Panc1 (cell line): ENCODE measurements at regions not wholly inside any gene's neighbourhood (a gene's known extent, or its start where the extent isn't known, plus 50 kb on each side); places are given as distances from the start of the nearest gene placed in this dataset.

Experiments
- ATAC-seq: fragments of 200-7000 bp; cut with Tn5 transposase; 2 replicates; pipeline ENCODE4 v1.9.1; 2020; ENCODE audit warnings: mild to moderate bottlenecking, moderate library complexity
- BruUV-seq: library from RNA; stranded (reverse); fragments of 400-500 nt; replicated peaks from 2 replicates; lab custom pipeline; 2021; lab: Mats Ljungman, UMichigan
- CTCF ChIA-PET: fragments of 300-600 bp; sonication (Branson Sonifier 250); formaldehyde crosslinking; loops from one replicate; lab custom pipeline; 2022; ENCODE audit warnings: antibody characterized with exemption; lab: Charles Lee
- POLR2A ChIA-PET: fragments of 300-600 bp; sonication (Branson Sonifier 250); formaldehyde crosslinking; loops from one replicate; lab custom pipeline; 2022; ENCODE audit warnings: antibody characterized with exemption; lab: Charles Lee
- DNase-seq: peaks from one replicate; pipeline ENCODE4 v3.0.0-alpha.2; 2010; ENCODE audit warnings: low read depth, low spot score
- H3K27ac ChIP-seq: 2 replicates; pipeline ENCODE4 v1.5.1; 2011; ENCODE audit warnings: mild to moderate bottlenecking, low read length, inconsistent platforms
- H3K27me3 ChIP-seq: fragments of 200-500 bp; sonication (Bioruptor generic); 2 replicates; pipeline ENCODE4 v1.6.0; 2014; ENCODE audit warnings: low read length, inconsistent platforms; ENCODE audit not compliant: control insufficient read depth, insufficient read depth
- H3K36me3 ChIP-seq: fragments of 200-500 bp; sonication (Bioruptor generic); 2 replicates; pipeline ENCODE4 v1.5.1; 2014; ENCODE audit warnings: inconsistent platforms, mild to moderate bottlenecking, low read length, moderate library complexity; ENCODE audit not compliant: control insufficient read depth, insufficient read depth
- H3K4me1 ChIP-seq: 2 replicates; pipeline ENCODE4 v1.5.1; 2011; ENCODE audit warnings: inconsistent platforms, mild to moderate bottlenecking, low read length, moderate library complexity; ENCODE audit not compliant: control insufficient read depth, insufficient read depth
- H3K4me3 ChIP-seq, 2 experiments: 2 replicates each; pipeline ENCODE4 v1.5.1; 2011 to 2012; ENCODE audit warnings: low read depth in 2 of 2, low read length in 2 of 2, mild to moderate bottlenecking in 2 of 2, inconsistent platforms in 1 of 2, moderate library complexity in 1 of 2
- H3K9me3 ChIP-seq: fragments of 200-500 bp; sonication (Bioruptor generic); 2 replicates; pipeline ENCODE4 v1.5.1; 2014; ENCODE audit warnings: low read depth, mild to moderate bottlenecking, inconsistent platforms, low read length, moderate library complexity; ENCODE audit not compliant: control insufficient read depth, insufficient read depth
- POLR2AphosphoS5 ChIP-seq: IDR thresholded peaks from 2 replicates; pipeline ENCODE4 v1.6.1; 2012; ENCODE audit warnings: mild to moderate bottlenecking, low read depth, low read length, moderate library complexity
- SIN3A ChIP-seq: IDR thresholded peaks from 2 replicates; pipeline ENCODE4 v1.6.1; 2012; ENCODE audit warnings: low read depth, mild to moderate bottlenecking, low read length, moderate library complexity, borderline replicate concordance; ENCODE audit not compliant: insufficient read depth
- TCF7L2 ChIP-seq: IDR thresholded peaks from 2 replicates; pipeline ENCODE4 v1.6.1; 2011; ENCODE audit warnings: mild to moderate bottlenecking, low read depth, low read length, inconsistent platforms
- in situ Hi-C: cut with HindIII; loops from 2 replicates; pipeline ENCODE4 v1.10.0; 2016; ENCODE audit warnings: low sequenced_read_pairs, low pct_unique_long_range_greater_than_20kb
- intact Hi-C: fragments of 100-400 bp; cut with micrococcal nuclease; formaldehyde crosslinking; loops from one replicate; pipeline ENCODE4 v1.10.0; 2022; ENCODE audit not compliant: unreplicated experiment
- TF ChIP-seq, protein P1 (sequence below), 2 experiments: IDR thresholded peaks; 2 replicates each; pipeline ENCODE4 v1.6.1; 2011 to 2012; ENCODE audit warnings: low read depth in 2 of 2, control low read depth in 1 of 2, low read length in 1 of 2, mild to moderate bottlenecking in 1 of 2, moderate library complexity in 1 of 2; ENCODE audit not compliant: insufficient read depth in 1 of 2
- TF ChIP-seq, protein P2 (sequence below): fragments of 450-650 bp; IDR thresholded peaks from 2 replicates; pipeline ENCODE4 v1.5.1; 2017; ENCODE audit warnings: mild to moderate bottlenecking

GRCh38 chr20:39850246-39850645, 838.8 kb downstream of the MAFB start:
- ATAC-seq (no peak), DNase-seq (no peak)
- Histone ChIP-seq H3K9me3 (no peaks in the 10 kb centered on the region), H3K27me3 (no peaks in the 10 kb centered on the region), H3K36me3 (no peaks in the 10 kb centered on the region), H3K4me1 (no peaks in the 10 kb centered on the region), H3K27ac (no peak overlapping the region), H3K4me3 (no peak overlapping the region)
- ChIA-PET POLR2A (no interaction called here), CTCF (no interaction called here)
- in situ Hi-C loops, result no loop called here
- intact Hi-C loops, result no loop called here
- TF ChIP-seq, protein P1, sequence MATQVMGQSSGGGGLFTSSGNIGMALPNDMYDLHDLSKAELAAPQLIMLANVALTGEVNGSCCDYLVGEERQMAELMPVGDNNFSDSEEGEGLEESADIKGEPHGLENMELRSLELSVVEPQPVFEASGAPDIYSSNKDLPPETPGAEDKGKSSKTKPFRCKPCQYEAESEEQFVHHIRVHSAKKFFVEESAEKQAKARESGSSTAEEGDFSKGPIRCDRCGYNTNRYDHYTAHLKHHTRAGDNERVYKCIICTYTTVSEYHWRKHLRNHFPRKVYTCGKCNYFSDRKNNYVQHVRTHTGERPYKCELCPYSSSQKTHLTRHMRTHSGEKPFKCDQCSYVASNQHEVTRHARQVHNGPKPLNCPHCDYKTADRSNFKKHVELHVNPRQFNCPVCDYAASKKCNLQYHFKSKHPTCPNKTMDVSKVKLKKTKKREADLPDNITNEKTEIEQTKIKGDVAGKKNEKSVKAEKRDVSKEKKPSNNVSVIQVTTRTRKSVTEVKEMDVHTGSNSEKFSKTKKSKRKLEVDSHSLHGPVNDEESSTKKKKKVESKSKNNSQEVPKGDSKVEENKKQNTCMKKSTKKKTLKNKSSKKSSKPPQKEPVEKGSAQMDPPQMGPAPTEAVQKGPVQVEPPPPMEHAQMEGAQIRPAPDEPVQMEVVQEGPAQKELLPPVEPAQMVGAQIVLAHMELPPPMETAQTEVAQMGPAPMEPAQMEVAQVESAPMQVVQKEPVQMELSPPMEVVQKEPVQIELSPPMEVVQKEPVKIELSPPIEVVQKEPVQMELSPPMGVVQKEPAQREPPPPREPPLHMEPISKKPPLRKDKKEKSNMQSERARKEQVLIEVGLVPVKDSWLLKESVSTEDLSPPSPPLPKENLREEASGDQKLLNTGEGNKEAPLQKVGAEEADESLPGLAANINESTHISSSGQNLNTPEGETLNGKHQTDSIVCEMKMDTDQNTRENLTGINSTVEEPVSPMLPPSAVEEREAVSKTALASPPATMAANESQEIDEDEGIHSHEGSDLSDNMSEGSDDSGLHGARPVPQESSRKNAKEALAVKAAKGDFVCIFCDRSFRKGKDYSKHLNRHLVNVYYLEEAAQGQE (IDR thresholded peaks at IDR 0.05; ENCODE audit: insufficient read depth in 1 of 2, low read depth in 2 of 2, low read length in 1 of 2), result no peak
- TF ChIP-seq SIN3A (no peak), TCF7L2 (no peak), POLR2AphosphoS5 (no peak)
- TF ChIP-seq, protein P2, sequence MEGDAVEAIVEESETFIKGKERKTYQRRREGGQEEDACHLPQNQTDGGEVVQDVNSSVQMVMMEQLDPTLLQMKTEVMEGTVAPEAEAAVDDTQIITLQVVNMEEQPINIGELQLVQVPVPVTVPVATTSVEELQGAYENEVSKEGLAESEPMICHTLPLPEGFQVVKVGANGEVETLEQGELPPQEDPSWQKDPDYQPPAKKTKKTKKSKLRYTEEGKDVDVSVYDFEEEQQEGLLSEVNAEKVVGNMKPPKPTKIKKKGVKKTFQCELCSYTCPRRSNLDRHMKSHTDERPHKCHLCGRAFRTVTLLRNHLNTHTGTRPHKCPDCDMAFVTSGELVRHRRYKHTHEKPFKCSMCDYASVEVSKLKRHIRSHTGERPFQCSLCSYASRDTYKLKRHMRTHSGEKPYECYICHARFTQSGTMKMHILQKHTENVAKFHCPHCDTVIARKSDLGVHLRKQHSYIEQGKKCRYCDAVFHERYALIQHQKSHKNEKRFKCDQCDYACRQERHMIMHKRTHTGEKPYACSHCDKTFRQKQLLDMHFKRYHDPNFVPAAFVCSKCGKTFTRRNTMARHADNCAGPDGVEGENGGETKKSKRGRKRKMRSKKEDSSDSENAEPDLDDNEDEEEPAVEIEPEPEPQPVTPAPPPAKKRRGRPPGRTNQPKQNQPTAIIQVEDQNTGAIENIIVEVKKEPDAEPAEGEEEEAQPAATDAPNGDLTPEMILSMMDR, result no peak
- BruUV-seq, result no TSS peak

- H3K4me3 ChIP-seq, result no peak overlapping the region
- BruUV-seq, result no TSS peak
- ChIA-PET POLR2A (no interaction called here), CTCF (no interaction called here)
- H3K27me3 ChIP-seq, result no peaks in the 10 kb centered on the region
- in situ Hi-C loops, result no loop called here
- no peak overlapping the region for H3K27ac ChIP-seq
- TF ChIP-seq POLR2AphosphoS5, result no peak
- TF ChIP-seq, protein P1 (IDR thresholded peaks at IDR 0.05; ENCODE audit: insufficient read depth in 1 of 2, low read depth in 2 of 2, low read length in 1 of 2), result no peak
- TF ChIP-seq TCF7L2, result no peak
- TF ChIP-seq, protein P2, result no peak
- TF ChIP-seq SIN3A, result no peak
- ATAC-seq (no peak), DNase-seq (no peak)
- H3K4me1 ChIP-seq, result no peaks in the 10 kb centered on the region
- intact Hi-C loops, result no loop called here
- no peaks in the 10 kb centered on the region for H3K9me3 ChIP-seq
- H3K36me3 ChIP-seq, result no peaks in the 10 kb centered on the region
Measured at GRCh38 chr20:39849664-39850063, 839.4 kb downstream of the MAFB start.
